ENCODE measurements at regions not wholly inside any gene's neighbourhood (a gene's known extent, or its start where the extent isn't known, plus 50 kb on each side); places are given as distances from the start of the nearest gene placed in this dataset.

DNA sequence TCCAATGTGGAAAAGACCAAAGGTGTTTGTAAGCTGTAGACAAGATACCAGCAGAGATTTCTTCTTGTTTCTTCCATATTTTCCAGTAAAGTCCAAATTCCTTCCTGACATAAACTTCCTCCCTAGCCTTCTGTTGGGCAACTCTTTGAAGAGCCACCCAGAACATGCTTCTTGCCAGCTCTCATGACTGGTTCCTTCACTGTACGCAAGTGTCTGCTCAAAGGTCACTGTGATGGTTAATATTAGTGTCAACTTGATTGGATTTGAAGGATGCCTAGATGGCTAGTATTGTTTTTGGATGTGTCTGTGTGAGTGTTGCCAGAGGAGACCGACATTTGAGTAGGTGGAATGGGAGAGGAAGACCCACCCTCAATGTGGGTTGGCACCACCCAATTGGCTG lies 416.6 kb upstream of the RUNX1 start:
- TF ChIP-seq CTCF (IDR thresholded peaks at IDR 0.05; ENCODE audit: low read depth, low read length, missing control alignments) = no peak
- DNase-seq (ENCODE audit: extremely low read depth, low read depth) = no peak

DNA sequence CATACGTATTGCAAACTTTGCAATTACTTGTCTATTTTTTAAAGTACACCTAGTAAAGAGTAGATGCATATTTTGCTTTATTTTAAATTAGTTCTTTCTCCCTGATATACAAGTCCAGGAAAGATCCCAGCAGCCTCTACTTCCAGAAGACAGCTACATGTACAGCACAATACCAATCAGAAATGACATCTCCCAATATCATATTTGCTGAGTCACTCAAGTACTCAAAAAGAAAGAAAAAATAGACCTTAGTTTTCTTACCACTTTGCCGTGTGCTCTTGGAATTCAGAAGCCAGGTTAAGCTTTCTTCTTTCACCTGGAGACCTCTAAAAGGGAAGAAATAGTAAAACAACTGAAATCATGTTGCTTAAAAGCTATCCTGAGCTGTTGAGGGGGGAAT lies 412.6 kb upstream of the RUNX1 start:
- DNase-seq (ENCODE audit: extremely low read depth, low read depth) = no peak
- no peak overlapping the region for H3K4me3 ChIP-seq (replicated peaks; ENCODE audit: low read depth, low read length)
- TF ChIP-seq CTCF (IDR thresholded peaks at IDR 0.05; ENCODE audit: low read depth, low read length, missing control alignments) = no peak

More for the DNA sequence above, 416.6 kb upstream of the RUNX1 start:
- no peak overlapping the region for H3K4me3 ChIP-seq (replicated peaks; ENCODE audit: low read depth, low read length)

DNA sequence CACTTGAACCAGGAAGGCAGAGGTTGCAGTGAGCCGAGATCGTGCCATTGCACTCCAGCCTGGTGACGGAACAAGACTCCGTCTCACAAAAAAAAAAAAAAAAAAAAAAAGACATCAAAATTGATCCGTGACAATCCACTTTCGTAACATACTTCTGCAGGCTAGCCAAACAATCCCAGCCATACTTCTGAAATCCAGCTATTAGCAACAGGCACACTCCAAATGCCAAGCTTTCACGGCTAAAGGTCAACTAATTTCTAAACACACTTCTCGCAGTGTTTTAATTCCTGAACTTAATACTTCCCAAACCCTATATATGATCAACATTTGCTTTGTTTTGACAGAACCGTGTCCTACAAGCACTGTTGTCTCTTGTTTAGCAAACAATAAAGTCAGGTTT lies 411.3 kb upstream of the RUNX1 start:
- TF ChIP-seq CTCF (IDR thresholded peaks at IDR 0.05; ENCODE audit: low read depth, low read length, missing control alignments) = no peak
- no peak for DNase-seq (ENCODE audit: extremely low read depth, low read depth)
- H3K4me3 ChIP-seq (replicated peaks; ENCODE audit: low read depth, low read length) = no peak overlapping the region

DNA sequence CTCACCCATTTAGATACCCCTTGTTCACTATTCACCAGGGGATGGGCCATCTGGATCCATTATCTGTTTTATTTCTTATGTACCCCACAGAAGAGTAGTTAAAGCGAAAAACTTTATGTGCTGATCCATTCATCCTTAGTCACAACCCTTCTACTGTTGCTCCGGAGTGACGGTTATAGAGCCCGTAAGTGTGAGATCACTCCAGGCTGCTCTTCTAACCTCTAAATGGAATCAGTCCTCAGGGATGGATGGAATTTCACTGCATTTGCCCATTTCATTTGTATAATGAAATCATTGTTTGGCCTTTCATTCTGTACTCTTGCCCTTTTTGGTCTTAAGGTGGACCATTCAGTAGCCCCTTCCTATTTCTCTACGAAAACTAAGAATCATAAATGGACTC lies 409.3 kb upstream of the RUNX1 start:
- DNase-seq (ENCODE audit: extremely low read depth, low read depth) = no peak
- no peak overlapping the region for H3K4me3 ChIP-seq (replicated peaks; ENCODE audit: low read depth, low read length)
- TF ChIP-seq CTCF (IDR thresholded peaks at IDR 0.05; ENCODE audit: low read depth, low read length, missing control alignments) = no peak

DNA sequence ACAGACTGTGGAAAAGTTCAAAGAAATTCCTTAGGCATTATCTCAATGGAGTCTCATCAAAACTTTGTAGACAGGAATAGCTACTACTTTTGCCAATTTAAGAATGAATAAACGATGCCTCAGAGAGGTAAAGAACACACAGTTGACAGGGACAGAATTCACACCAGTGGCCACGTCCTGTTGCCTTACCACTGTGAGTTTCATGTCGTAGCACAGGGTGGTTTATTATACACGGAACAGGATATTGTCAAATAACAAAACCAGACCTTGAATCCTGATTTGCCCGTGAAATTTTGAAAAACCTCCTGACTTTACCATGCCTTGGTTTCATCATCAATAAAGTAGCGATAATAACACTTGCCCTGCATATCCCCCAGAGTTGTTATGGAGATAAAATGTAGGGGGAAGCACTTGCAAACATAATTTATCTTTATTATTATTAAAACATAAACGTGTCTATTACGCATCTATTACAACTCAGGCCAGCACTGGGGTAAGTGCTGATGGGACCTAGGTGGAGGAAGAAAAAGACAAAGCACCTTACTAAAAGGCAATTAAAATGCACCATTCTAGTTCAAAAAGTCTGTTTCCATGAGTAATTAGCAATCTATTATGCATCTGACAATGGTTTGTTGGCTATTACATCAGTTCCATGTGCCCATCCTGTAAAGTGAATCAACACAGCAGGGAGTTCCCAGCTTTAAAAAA lies 408.1 kb upstream of the RUNX1 start:
- no peak for DNase-seq (ENCODE audit: extremely low read depth, low read depth)
- TF ChIP-seq CTCF (IDR thresholded peaks at IDR 0.05; ENCODE audit: low read depth, low read length, missing control alignments) = no peak

DNA sequence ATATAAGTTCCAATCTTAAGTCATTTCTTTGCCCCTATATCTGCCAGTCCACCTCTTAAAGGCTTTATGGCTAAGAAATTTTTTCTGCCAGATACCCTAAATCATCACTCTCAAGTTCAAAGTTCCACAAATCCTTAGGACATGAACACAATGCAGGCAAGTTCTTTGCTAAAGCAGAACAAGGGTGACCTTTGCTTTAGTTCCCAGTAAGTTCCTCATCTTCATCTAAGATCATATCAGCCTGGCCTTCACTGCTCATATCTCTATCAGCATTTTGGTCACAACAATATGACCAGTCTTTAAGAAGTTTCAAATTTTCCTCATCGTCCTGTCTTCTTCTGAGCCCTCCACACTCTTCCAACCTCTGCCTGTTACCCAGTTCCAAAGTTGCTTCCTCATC lies 402.2 kb upstream of the RUNX1 start:
- H3K4me3 ChIP-seq (replicated peaks; ENCODE audit: low read depth, low read length) = no peak overlapping the region
- TF ChIP-seq CTCF (IDR thresholded peaks at IDR 0.05; ENCODE audit: low read depth, low read length, missing control alignments) = no peak
- no peak for DNase-seq (ENCODE audit: extremely low read depth, low read depth)

More for the DNA sequence above, 408.1 kb upstream of the RUNX1 start:
- no peak overlapping the region for H3K4me3 ChIP-seq (replicated peaks; ENCODE audit: low read depth, low read length)

- no peak for DNase-seq (ENCODE audit: extremely low read depth, low read depth)
- no peak overlapping the region for H3K4me3 ChIP-seq (replicated peaks; ENCODE audit: low read depth, low read length)
- no peak for TF ChIP-seq CTCF (IDR thresholded peaks at IDR 0.05; ENCODE audit: low read depth, low read length, missing control alignments)
These were observed 401.7 kb upstream of the RUNX1 start for GRCh38 chr21:35450830-35451229.

Data from HFF-Myc (cell line).